ENCODE measurements at regions not wholly inside any gene's neighbourhood (a gene's known extent, or its start where the extent isn't known, plus 50 kb on each side); places are given as distances from the start of the nearest gene placed in this dataset.

DNA sequence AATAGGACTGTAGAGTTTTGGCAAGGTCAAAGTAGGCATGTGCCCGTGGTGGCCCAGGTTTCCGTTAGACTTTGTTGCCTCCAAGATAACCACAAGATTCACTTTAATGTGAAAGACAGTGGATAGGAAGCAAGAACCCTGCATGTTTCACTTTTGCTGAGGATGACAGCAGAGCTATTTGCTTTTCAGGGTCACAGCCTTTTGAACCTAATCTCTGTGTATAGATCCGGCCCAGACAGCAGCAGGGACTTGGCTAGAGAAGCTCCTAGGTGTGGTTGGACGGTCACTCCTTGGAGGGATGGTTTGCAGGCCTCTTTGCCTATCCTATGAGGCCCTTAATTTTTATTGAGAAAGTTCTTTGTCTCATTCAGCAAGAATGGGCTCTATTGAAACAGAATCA, 538.8 kb downstream of the HACE1 start:
- TF ChIP-seq POLR2AphosphoS5 (IDR thresholded peaks at IDR 0.05; ENCODE audit: low read depth, low read length), result no peak
- TF ChIP-seq POLR2A (IDR thresholded peaks at IDR 0.05; ENCODE audit: low read depth, low read length), result no peak

All from GM12892 (cell line).